A673 (cell line): ENCODE measurements at regions not wholly inside any gene's neighbourhood (a gene's known extent, or its start where the extent isn't known, plus 50 kb on each side); places are given as distances from the start of the nearest gene placed in this dataset.

ENCODE experiments used
- EZH2 ChIP-seq: fragments of 200-600 bp; sonication (generic); IDR thresholded peaks from 2 replicates; pipeline ENCODE4 v1.6.1; 2017; ENCODE audit warnings: borderline replicate concordance, low read depth, mild to moderate bottlenecking, mixed read lengths, antibody characterized with exemption, low read length; ENCODE audit not compliant: poor library complexity, severe bottlenecking
- TF ChIP-seq, protein P1 (sequence below): fragments of 300-800, 200-600 bp; sonication (generic); conservative IDR thresholded peaks from 2 replicates; pipeline ENCODE4 v1.5.1; 2017; ENCODE audit warnings: low read depth, mild to moderate bottlenecking, antibody characterized with exemption, low read length, moderate library complexity, mixed read lengths

DNA sequence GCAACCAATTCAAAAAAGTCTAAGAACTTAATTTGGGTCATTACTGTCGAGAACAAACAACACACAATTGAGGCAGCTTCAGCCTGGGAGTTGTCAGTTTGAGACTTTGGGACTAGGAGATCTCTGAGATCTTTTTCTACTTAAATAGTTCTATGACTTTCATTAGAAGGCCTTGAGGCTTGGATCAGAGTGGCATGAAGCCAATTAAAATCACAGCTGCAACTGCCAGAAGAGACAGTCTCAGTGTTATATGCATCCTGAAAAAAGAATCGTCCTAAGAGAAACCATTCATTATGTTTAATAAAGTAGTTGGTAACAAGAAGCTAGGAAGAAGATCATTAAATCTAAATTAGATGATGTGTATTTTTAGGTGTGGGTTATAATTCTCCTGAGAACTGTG is 170.8 kb upstream of the RASSF8 start:
- TF ChIP-seq, protein P1, sequence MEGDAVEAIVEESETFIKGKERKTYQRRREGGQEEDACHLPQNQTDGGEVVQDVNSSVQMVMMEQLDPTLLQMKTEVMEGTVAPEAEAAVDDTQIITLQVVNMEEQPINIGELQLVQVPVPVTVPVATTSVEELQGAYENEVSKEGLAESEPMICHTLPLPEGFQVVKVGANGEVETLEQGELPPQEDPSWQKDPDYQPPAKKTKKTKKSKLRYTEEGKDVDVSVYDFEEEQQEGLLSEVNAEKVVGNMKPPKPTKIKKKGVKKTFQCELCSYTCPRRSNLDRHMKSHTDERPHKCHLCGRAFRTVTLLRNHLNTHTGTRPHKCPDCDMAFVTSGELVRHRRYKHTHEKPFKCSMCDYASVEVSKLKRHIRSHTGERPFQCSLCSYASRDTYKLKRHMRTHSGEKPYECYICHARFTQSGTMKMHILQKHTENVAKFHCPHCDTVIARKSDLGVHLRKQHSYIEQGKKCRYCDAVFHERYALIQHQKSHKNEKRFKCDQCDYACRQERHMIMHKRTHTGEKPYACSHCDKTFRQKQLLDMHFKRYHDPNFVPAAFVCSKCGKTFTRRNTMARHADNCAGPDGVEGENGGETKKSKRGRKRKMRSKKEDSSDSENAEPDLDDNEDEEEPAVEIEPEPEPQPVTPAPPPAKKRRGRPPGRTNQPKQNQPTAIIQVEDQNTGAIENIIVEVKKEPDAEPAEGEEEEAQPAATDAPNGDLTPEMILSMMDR, result no peak
- no peak for TF ChIP-seq EZH2
